HG02610 (cell line): ENCODE measurements at regions not wholly inside any gene's neighbourhood (a gene's known extent, or its start where the extent isn't known, plus 50 kb on each side); places are given as distances from the start of the nearest gene placed in this dataset.
"Not testable (repeated sequence)": the region's sequence is repeated elsewhere in the genome, so short reads cannot be mapped to it uniquely, and the experiment has no call there.

Experiments
- ATAC-seq: cut with Tn5 transposase; IDR thresholded peaks from one replicate; pipeline ENCODE4 v1.9.1; 2021; ENCODE audit warnings: mild to moderate bottlenecking, moderate library complexity; ENCODE audit not compliant: unreplicated experiment

- no peak for ATAC-seq
Measured at GRCh38 chr14:101616202-101616601, 54.9 kb downstream of the DIO3 start.

GRCh38 chr14:101619484-101619883, 58.2 kb downstream of the DIO3 start:
- no peak for ATAC-seq

- no peak for ATAC-seq
Measured at GRCh38 chr14:101620031-101620788, 58.9 kb downstream of the DIO3 start.

GRCh38 chr14:101620821-101621785, 59.8 kb downstream of the DIO3 start:
- ATAC-seq = no peak

GRCh38 chr14:101622251-101623076, 61.2 kb downstream of the DIO3 start:
- no peak for ATAC-seq

- ATAC-seq = no peak
Measured at GRCh38 chr14:101623077-101623372, 61.7 kb downstream of the DIO3 start.

GRCh38 chr14:101623685-101624444, 62.6 kb downstream of the DIO3 start:
- no peak for ATAC-seq

GRCh38 chr14:101624536-101624935, 63.2 kb downstream of the DIO3 start:
- no peak for ATAC-seq

- no peak for ATAC-seq
Measured at GRCh38 chr14:101625336-101626097, 64.2 kb downstream of the DIO3 start.

- no peak for ATAC-seq
Measured at GRCh38 chr14:101626331-101626730, 65.0 kb downstream of the DIO3 start.

GRCh38 chr14:101627915-101628262, 66.6 kb downstream of the DIO3 start:
- no peak for ATAC-seq

- ATAC-seq = peak; percentile 56
Measured at GRCh38 chr14:101628471-101628966, 67.2 kb downstream of the DIO3 start.

- no peak for ATAC-seq
Measured at GRCh38 chr14:101628975-101629374, 67.7 kb downstream of the DIO3 start.

GRCh38 chr14:101630056-101630965, 69.0 kb downstream of the DIO3 start:
- no peak for ATAC-seq

GRCh38 chr14:101631199-101631598, 69.9 kb downstream of the DIO3 start:
- no peak for ATAC-seq

- ATAC-seq = not testable (repeated sequence)
Measured at GRCh38 chr14:101631970-101632369, 70.7 kb downstream of the DIO3 start.

GRCh38 chr14:101632520-101632919, 71.2 kb downstream of the DIO3 start:
- no peak for ATAC-seq

GRCh38 chr14:101633276-101633675, 72.0 kb downstream of the DIO3 start:
- no peak for ATAC-seq
